ENCODE measurements at regions not wholly inside any gene's neighbourhood (a gene's known extent, or its start where the extent isn't known, plus 50 kb on each side); places are given as distances from the start of the nearest gene placed in this dataset.
"Not testable (repeated sequence)": the region's sequence is repeated elsewhere in the genome, so short reads cannot be mapped to it uniquely, and the experiment has no call there.

DNA sequence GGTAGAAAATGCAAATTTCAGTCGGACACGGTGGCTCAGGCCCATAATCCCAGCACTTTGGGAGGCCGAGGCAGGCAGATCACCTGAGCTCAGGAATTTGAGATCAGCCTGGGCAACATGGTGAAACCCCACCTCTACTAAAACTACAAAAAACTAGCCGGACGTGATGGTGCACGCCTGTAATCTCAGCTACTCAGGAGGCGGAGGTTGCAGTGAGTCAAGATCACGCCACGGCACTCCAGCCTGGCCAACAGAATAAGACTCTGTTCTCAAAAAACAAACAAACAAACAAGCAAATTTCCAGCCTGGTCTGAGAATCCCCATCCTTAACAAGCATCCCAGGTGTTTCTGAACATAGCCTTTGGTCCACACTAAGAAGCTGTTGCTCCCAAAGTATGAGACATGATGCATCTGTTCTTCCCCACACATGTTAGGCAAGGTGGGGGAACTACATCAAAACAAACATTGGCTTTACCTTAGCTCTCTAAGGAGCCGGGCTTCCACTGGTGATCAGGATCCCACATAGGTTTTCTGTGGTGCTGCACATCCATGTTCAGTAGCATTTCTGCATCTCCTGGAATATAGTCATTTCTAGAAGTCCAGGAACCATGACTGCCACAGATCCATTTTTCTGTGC lies 92.5 kb upstream of the DMRT1 start:
- DNase-seq, result no peak

GRCh38 chr9:749716-750115 lies 91.8 kb upstream of the DMRT1 start:
- no peak for DNase-seq

GRCh38 chr9:750249-750967 lies 91.1 kb upstream of the DMRT1 start:
- no peak for DNase-seq

- no peak for DNase-seq
Measured at GRCh38 chr9:751137-752051, 90.1 kb upstream of the DMRT1 start.

GRCh38 chr9:752201-752600 lies 89.3 kb upstream of the DMRT1 start:
- DNase-seq, result no peak

DNA sequence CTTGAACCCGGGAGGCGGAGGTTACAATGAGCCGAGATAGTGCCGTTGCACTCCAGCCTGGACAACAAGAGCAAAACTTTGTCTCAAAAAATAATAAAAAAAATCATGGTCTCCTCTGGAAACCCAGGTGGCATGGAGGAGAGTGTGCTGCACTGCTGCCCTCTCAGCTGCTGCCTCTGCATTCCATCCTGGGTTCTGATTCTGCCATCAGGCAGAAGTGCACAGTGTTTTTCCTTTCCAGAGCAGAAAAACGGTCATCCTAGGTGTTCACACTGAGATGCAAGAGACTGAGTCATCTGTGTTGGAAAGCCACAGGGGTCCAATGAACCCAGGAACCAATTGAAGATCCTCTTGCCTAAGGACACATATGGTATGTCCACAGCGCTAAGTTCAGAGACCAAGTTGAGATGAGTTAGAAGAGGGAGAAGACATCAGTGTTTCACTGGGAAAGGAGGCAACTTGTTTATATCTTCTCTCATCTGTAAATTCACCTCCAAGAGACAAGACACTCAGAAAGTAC lies 88.8 kb upstream of the DMRT1 start:
- no peak for DNase-seq

DNA sequence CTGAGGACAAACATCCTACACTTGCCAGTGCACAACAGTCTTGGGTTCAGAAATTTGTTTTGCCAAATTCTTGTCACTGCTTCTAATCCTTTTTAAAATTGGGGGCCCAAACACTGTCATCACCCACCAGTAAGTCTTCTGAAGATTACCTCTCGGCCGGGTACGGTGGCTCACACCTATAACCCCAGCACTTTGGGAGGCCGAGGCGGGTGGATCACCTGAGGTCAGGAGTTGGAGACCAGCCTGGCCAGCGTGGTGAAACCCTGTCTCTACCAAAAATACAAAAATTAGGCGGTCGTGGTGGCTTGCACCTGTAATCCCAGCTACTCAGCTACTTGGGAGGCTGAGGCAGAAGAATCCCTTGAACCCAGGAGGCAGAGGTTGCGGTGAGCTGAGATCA lies 87.8 kb upstream of the DMRT1 start:
- DNase-seq, result not testable (repeated sequence)

DNA sequence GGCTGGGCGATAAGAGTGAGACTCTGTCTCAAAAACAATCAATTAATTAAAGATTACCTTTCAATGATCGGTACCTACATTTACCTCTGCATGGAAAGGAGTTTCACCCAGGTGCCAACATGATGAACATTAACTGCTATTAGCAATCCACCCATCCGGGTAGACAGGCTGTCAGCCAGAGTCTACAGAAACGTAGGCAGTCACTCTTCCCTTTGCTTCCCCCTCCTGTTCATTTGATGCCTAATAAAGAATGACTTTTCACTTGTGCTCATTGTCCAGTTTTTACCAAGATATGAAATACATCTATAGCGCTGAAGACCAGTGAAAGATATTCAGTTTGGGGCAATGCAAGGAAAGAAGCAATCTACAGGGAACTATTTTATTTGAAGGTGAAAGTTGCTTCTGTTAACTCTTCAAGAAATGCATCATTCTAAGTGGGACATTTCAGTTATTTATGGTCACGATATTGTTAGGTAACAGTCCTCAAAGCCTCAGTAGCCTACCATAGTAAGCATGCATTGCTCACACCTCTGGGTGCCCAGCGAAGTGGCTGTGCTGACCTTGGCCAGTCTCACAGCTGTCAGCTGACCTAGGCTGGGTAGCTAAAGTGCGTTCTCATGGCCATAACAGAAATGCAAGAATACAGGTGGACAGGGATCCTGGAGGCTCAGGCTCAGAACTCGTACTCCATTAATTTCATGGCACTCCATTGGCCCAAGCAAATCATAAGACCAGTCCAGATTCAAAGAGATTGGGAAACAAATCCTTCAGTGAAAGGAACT lies 87.2 kb upstream of the DMRT1 start:
- DNase-seq, result no peak

- no peak for DNase-seq
Measured at GRCh38 chr9:755454-756381, 85.8 kb upstream of the DMRT1 start.

- no peak for DNase-seq
Measured at GRCh38 chr9:757246-757881, 84.1 kb upstream of the DMRT1 start.

- DNase-seq, result no peak
Measured at GRCh38 chr9:758146-758545, 83.4 kb upstream of the DMRT1 start.

DNA sequence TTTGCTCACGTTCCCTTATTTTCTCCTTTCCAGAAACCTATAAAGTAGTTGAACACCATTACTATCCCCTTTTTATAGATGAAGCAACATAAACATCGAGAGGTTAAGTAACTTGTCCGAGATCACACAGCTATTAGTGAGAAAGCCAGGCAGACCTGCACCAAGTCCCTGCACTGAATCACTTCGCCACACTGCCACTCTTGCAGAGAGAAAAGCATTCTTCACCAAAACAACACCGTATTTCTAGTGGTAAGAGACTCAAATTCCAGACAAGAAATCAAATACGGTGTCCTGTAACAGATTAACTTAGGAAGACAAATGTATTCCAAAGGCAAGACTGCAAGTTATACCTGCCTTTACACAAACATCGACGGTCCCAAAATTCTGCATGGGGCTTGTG lies 82.0 kb upstream of the DMRT1 start:
- no peak for DNase-seq

DNA sequence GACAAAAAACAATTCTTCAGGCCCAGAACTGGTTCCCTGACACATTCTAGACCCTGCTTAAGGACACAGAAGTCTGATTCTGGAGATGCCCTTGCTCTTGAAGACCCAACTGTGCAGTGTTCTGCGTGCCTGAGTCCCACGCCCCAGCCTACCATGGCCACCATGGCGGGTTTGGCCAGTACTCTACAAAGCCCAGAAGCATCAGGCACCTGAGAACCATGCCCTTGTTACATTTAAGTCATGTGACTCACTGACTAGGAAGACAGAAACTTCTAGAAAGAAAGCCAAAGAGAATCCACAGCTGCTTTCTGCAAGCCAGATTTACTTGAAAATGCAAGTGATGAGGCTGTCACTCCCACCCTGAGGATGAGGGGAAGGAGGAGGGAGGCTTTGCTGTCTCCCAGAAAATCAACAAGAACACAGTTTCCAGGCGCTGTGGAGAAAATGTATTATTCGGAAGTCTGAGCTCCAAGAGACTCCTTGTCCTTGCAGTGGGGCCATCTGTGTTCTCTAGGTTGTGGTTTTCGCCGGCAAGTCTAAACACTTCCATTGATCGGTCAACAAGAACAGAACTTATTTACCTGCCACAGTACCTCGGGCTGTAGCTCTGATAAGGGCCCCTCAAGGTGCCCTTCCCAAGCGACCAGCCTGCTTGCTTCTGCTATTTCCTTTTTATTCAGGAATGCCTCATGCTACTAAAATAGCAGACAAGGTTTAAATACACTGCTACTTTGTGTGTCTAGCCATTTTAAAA lies 81.3 kb upstream of the DMRT1 start:
- no peak for DNase-seq

DNA sequence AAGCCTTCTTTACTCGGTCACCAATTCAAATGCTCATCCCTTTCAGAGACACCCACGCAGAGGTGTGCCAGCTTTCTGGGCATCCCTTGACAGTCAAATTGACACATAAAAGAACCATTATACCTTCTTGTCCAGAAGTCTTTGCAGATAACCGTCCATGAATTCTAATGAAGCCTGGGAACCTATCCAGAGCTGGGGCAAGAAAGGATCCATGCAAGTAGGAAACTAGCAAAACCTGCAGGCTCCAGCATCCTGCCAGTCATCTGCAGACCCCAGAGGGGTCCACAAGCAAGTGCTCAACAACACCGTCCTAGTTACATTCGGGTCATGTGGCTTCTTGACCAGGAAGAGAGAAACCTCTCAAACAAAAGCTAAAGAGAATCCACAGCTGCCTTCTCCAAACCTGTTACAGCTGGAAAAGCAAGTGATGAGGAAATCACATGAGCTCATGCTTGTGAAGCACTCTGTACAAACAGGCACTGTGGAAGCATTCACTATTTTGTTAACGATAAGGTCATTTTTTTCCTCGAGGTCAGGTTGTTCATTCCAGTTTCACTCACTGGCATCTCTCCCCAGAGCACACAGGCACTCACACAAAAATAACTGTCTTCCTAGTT lies 80.2 kb upstream of the DMRT1 start:
- DNase-seq, result no peak

GRCh38 chr9:761793-762560 lies 79.5 kb upstream of the DMRT1 start:
- DNase-seq, result no peak

DNA sequence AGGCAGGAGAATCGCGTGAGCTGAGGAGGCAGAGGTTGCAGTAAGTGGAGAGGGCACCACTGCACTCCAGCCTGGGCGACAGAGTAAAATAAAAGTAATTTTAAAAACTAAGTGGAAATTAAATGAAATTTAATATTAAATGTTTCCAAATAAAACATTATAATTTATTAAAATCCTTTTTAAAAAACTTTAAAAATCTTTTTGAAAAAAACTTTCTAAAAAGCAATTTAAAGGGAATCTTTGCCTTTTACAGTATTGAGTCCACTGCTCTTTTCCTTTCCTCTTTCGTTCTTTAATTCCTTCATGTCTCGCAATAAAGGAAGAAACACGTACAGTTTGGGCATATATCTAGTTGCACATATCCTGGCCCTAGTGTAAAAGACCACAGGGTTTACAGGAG lies 77.8 kb upstream of the DMRT1 start:
- DNase-seq, result no peak

- no peak for DNase-seq
Measured at GRCh38 chr9:764105-764524, 77.4 kb upstream of the DMRT1 start.

GRCh38 chr9:764986-765385 lies 76.5 kb upstream of the DMRT1 start:
- DNase-seq, result no peak

DNA sequence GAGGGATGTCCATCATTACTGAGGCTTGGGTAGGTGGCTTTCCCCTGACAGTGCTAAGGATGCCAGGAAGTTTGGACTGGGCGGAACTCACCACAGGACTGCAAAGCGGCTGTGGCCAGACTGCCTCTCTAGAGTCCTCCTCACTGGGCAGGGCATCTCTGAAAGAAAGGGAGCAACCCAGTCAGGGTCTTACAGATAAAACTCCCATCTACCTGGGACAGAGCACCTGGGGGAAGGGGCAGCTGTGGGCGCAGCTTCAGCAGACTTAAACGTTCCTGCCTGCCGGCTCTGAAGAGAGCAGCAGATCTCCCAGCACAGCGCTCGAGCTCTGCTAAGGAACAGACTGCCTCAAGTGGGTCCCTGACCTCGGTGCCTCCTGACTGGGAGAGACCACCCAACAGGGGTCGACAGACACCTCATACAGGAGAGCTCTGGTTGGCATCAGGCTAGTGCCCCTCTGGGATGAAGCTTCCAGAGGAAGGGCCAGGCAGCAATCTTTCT lies 74.4 kb upstream of the DMRT1 start:
- not testable (repeated sequence) for DNase-seq

Measured in activated CD8-positive, alpha-beta memory T cell treated with anti-CD3 and anti-CD28 coated beads for 24 hours (primary cell).